K562 (cell line): ENCODE measurements at regions not wholly inside any gene's neighbourhood (a gene's known extent, or its start where the extent isn't known, plus 50 kb on each side); places are given as distances from the start of the nearest gene placed in this dataset.
"Not testable (repeated sequence)": the region's sequence is repeated elsewhere in the genome, so short reads cannot be mapped to it uniquely, and the experiment has no call there.

Experiments used
- ATAC-seq: fragments of 200-7000 bp; cut with Tn5 transposase; 3 replicates; pipeline ENCODE4 v1.9.1; 2020; ENCODE audit warnings: moderate library complexity
- BruUV-seq: library from RNA; stranded (reverse); fragments of 400-500 nt; replicated peaks from 2 replicates; lab custom pipeline; 2021; lab: Mats Ljungman, UMichigan
- CTCF ChIA-PET: fragments of 300-600 bp; formaldehyde crosslinking; extraction: SDS; loops from one replicate; lab custom pipeline; 2021; ENCODE audit warnings: low intra/inter-chr PET ratio; lab: Yijun Ruan, JAX
- POLR2A ChIA-PET: fragments of 300-600, 350-650 bp; sonication (Branson Sonifier 250); formaldehyde crosslinking; extraction: SDS; loops from one replicate; lab custom pipeline; 2021; ENCODE audit warnings: antibody characterized with exemption, inconsistent platforms; lab: Yijun Ruan, JAX
- DNase-seq, 4 experiments: peaks; one replicate each; pipeline versions ENCODE4 v3.0.0 to v3.0.0-alpha.2; 2011 to 2018; ENCODE audit warnings: low spot score in 3 of 4, mixed read lengths in 3 of 4; ENCODE audit errors: extremely low read depth in 1 of 4
- FAIRE-seq: peaks from 2 replicates; lab custom pipeline; 2011; peaks lifted over from hg19 to GRCh38; lab: Jason Lieb, UNC
- H2AFZ ChIP-seq: 2 replicates; pipeline ENCODE4 v1.6.0; 2011; ENCODE audit warnings: low read depth, low read length, control low read depth, inconsistent platforms
- H3K27ac ChIP-seq: fragments of 200-600 bp; 3 replicates; pipeline ENCODE4 v1.8.0; 2011; ENCODE audit warnings: low read depth, mild to moderate bottlenecking, control low read depth, inconsistent platforms, low read length, moderate library complexity, mixed read lengths; ENCODE audit errors: extremely low read depth
- H3K27me3 ChIP-seq, 2 experiments: fragments of 300-600 bp in 1 of 2; 2 replicates in 1 of 2; 3 replicates in 1 of 2; pipeline versions ENCODE4 v1.6.0 to v1.8.0; 2011; ENCODE audit warnings: inconsistent platforms in 2 of 2, low read length in 2 of 2, mild to moderate bottlenecking in 1 of 2, mixed read lengths in 1 of 2, moderate library complexity in 1 of 2; ENCODE audit not compliant: control insufficient read depth in 2 of 2, insufficient read depth in 2 of 2
- H3K36me3 ChIP-seq: fragments of 300-600 bp; 3 replicates; pipeline ENCODE4 v1.8.0; 2011; ENCODE audit warnings: mild to moderate bottlenecking, low read length, inconsistent platforms; ENCODE audit not compliant: control insufficient read depth, insufficient read depth
- H3K4me1 ChIP-seq, 2 experiments: fragments of 200-600 bp in 1 of 2; replicated peaks in 1 of 2; 2 replicates in 1 of 2; 3 replicates in 1 of 2; pipeline versions ENCODE4 v1.5.1 to v1.8.0; 2011; ENCODE audit warnings: inconsistent platforms in 2 of 2, low read length in 2 of 2, mild to moderate bottlenecking in 1 of 2, mixed read lengths in 1 of 2, moderate library complexity in 1 of 2; ENCODE audit not compliant: control insufficient read depth in 2 of 2, insufficient read depth in 2 of 2
- H3K4me2 ChIP-seq: 2 replicates; pipeline ENCODE4 v1.6.1; 2011; ENCODE audit warnings: low read length, control low read depth, inconsistent platforms, mixed read lengths; ENCODE audit not compliant: insufficient read depth
- H3K4me3 ChIP-seq: fragments of 200-600 bp; sonication (generic), shearing (Covaris generic); 2 replicates; pipeline ENCODE4 v1.5.1; 2016; ENCODE audit warnings: control low read depth, inconsistent platforms
- H3K79me2 ChIP-seq: fragments of 200-600 bp; 3 replicates; pipeline ENCODE4 v1.8.0; 2011; ENCODE audit warnings: low read length, inconsistent platforms; ENCODE audit not compliant: control insufficient read depth, insufficient read depth
- H3K9ac ChIP-seq, 2 experiments: 2 replicates each; pipeline versions ENCODE4 v1.6.0 to v1.6.1; 2011; ENCODE audit warnings: low read depth in 2 of 2, low read length in 2 of 2, control low read depth in 1 of 2, inconsistent platforms in 1 of 2, mild to moderate bottlenecking in 1 of 2, mixed read lengths in 1 of 2; ENCODE audit not compliant: insufficient read depth in 1 of 2
- H3K9me1 ChIP-seq: one replicate; pipeline ENCODE4 v1.6.0; 2011; ENCODE audit warnings: inconsistent platforms, mild to moderate bottlenecking, low read length, moderate library complexity; ENCODE audit not compliant: control insufficient read depth, insufficient read depth
- H3K9me3 ChIP-seq: replicated peaks from 2 replicates; pipeline ENCODE4 v1.5.1; 2011; ENCODE audit warnings: low read depth, low read length, inconsistent platforms; ENCODE audit not compliant: control insufficient read depth, insufficient read depth
- H4K20me1 ChIP-seq: replicated peaks from 2 replicates; pipeline ENCODE4 v1.6.1; 2011; ENCODE audit warnings: low read length, inconsistent platforms, mixed read lengths; ENCODE audit not compliant: control insufficient read depth, insufficient read depth
- FOXO4 ChIP-seq: fragments of 450-650 bp; formaldehyde crosslinking; IDR thresholded peaks from 2 replicates; pipeline ENCODE4 v1.4.0; 2020; ENCODE audit warnings: mild to moderate bottlenecking, moderate library complexity
- ZNF408 ChIP-seq: fragments of 250-450 bp; sonication (Bioruptor Pico); IDR thresholded peaks from 2 replicates; pipeline ENCODE4 v1.4.0; 2020; ENCODE audit warnings: low read depth, mild to moderate bottlenecking, moderate library complexity
- WGBS: fragments of 100-300 bp; shearing (Covaris generic); methylation state at CpG from one replicate; pipeline ENCODE4 v1.1.6; 2016; ENCODE audit warnings: low coverage, mixed read lengths; ENCODE audit not compliant: insufficient coverage; ENCODE audit errors: missing lambda C conversion rate; 5-methylcytosine and 5-hydroxymethylcytosine counted together
- in situ Hi-C: fragments of 300-500 bp; cut with MboI; formaldehyde crosslinking; loops from 4 replicates; pipeline ENCODE4 v1.15.0; 2018; ENCODE audit warnings: inconsistent platforms, mixed read lengths
- intact Hi-C: fragments of 100-400 bp; cut with micrococcal nuclease; formaldehyde crosslinking; loops from 2 replicates; pipeline ENCODE4 v1.14.2; 2022
- TF ChIP-seq, protein P1 (sequence below): fragments of 450-650 bp; IDR thresholded peaks from one replicate; pipeline ENCODE4 v1.6.1; 2018; ENCODE audit warnings: mild to moderate bottlenecking, moderate library complexity; ENCODE audit not compliant: partially characterized antibody

DNA sequence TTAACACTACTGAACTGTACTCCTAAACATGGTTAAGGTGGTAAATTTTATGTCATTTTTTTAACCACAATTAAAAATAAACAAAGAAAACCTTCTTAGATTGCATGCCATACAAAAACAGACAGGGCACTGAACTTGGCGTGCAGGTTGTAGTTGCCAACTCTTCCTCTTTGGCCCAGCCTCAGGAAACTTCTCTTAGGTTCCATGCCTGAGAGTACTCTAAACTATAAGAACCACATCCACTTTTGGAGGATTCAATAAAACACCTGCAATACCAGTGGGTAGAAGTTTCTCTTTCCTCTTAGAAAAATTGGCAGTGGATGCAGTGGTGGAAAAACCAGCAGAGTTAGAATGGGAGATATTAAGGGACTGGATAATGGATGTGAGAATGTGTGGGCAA is 103.4 kb downstream of the LUZP4 start:
- Histone ChIP-seq H3K79me2 (no peaks in the 10 kb centered on the region), H2AFZ (no peak overlapping the region), H4K20me1 (no peaks in the 10 kb centered on the region), H3K4me3 (no peak overlapping the region), H3K27me3 (no peaks in the 10 kb centered on the region), H3K9me1 (no peaks in the 10 kb centered on the region), H3K4me2 (no peak overlapping the region), H3K9me3 (no peaks in the 10 kb centered on the region), H3K9ac (no peak overlapping the region), H3K27ac (no peak overlapping the region), H3K4me1 (no peaks in the 10 kb centered on the region), H3K36me3 (no peaks in the 10 kb centered on the region)
- FAIRE-seq (no peak), ATAC-seq (no peak), DNase-seq (no peak)
- ChIA-PET CTCF (no interaction called here), POLR2A (no interaction called here)
- intact Hi-C loops (no loop called here), in situ Hi-C loops (no loop called here)
- TF ChIP-seq, protein P1, sequence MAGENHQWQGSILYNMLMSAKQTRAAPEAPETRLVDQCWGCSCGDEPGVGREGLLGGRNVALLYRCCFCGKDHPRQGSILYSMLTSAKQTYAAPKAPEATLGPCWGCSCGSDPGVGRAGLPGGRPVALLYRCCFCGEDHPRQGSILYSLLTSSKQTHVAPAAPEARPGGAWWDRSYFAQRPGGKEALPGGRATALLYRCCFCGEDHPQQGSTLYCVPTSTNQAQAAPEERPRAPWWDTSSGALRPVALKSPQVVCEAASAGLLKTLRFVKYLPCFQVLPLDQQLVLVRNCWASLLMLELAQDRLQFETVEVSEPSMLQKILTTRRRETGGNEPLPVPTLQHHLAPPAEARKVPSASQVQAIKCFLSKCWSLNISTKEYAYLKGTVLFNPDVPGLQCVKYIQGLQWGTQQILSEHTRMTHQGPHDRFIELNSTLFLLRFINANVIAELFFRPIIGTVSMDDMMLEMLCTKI: no peak
- 0% methylated on average over 1 of the region's 1 CpG for WGBS
- no TSS peak for BruUV-seq

GRCh38 chrX:115393271-115393670 is 103.8 kb downstream of the LUZP4 start:
- ATAC-seq: no peak
- DNase-seq: no peak
- intact Hi-C loops: no loop called here

GRCh38 chrX:115394806-115395205 is 105.3 kb downstream of the LUZP4 start:
- H3K27me3 ChIP-seq, H3K4me3 ChIP-seq, H4K20me1 ChIP-seq, FAIRE-seq, DNase-seq, CTCF ChIA-PET, BruUV-seq, H3K4me2 ChIP-seq, ATAC-seq, H3K27ac ChIP-seq, H3K9me1 ChIP-seq, H3K9me3 ChIP-seq, H3K79me2 ChIP-seq, POLR2A ChIA-PET, H3K4me1 ChIP-seq, H2AFZ ChIP-seq, in situ Hi-C loops, H3K9ac ChIP-seq, H3K36me3 ChIP-seq, intact Hi-C loops: not testable (repeated sequence)
- WGBS: 0% methylated on average over 3 of the region's 4 CpGs

More at GRCh38 chrX:115393271-115393670, 103.8 kb downstream of the LUZP4 start:
- in situ Hi-C loops: no loop called here
- Histone ChIP-seq H2AFZ (no peak overlapping the region), H3K27me3 (no peaks in the 10 kb centered on the region), H3K36me3 (no peaks in the 10 kb centered on the region), H3K9me1 (no peaks in the 10 kb centered on the region), H3K9ac (no peak overlapping the region), H3K27ac (no peak overlapping the region), H4K20me1 (no peaks in the 10 kb centered on the region), H3K4me1 (no peaks in the 10 kb centered on the region), H3K4me2 (no peak overlapping the region), H3K4me3 (no peak overlapping the region), H3K79me2 (no peaks in the 10 kb centered on the region), H3K9me3 (no peaks in the 10 kb centered on the region)
- POLR2A ChIA-PET: no interaction called here
- 0% methylated on average over 1 of the region's 1 CpG for WGBS
- CTCF ChIA-PET: no interaction called here
- TF ChIP-seq ZNF408 (CRISPR knock-in tag): no peak
- no peak for TF ChIP-seq FOXO4 (CRISPR knock-in tag)
- BruUV-seq: no TSS peak
- FAIRE-seq: no peak
